ENCODE measurements at regions not wholly inside any gene's neighbourhood (a gene's known extent, or its start where the extent isn't known, plus 50 kb on each side); places are given as distances from the start of the nearest gene placed in this dataset.

GRCh38 chr9:79813258-79813638, 241.5 kb downstream of the TLE4 start:
- no peaks in the 10 kb centered on the region for H4K20me1 ChIP-seq (replicated peaks; ENCODE audit: control insufficient read depth, extremely low read depth, insufficient read depth, low read length)
- ChIA-PET POLR2A (no interaction called here), CTCF (interaction anchor here (0.7 to 1.0 kb wide), 2 partner anchors 8 to 13 kb away, joined by 3 to 4 read pairs; no protein-coding TSS in a partner anchor)
- no peaks in the 10 kb centered on the region for H3K9me1 ChIP-seq (replicated peaks; ENCODE audit: control insufficient read depth, extremely low read depth, insufficient read depth, low read length)
- H3K4me1 ChIP-seq (ENCODE audit: control insufficient read depth, extremely low read depth, insufficient read depth, low read length): peaks cover 23% of the 10 kb centered on the region
- dilution Hi-C loops (cut with MboI; ENCODE audit: extremely low pct_ligation_motif_present, low sequenced_read_pairs) (no loop called here), intact Hi-C loops (cut with micrococcal nuclease) (no loop called here)
- DNase-seq (ENCODE audit: low read depth, low spot score): no peak
- H3K4me2 ChIP-seq (ENCODE audit: insufficient read depth, low read length): no peak overlapping the region
- no peak overlapping the region for H3K27ac ChIP-seq (ENCODE audit: insufficient read depth, low read depth, low read length)
- H2AFZ ChIP-seq (ENCODE audit: low read depth, low read length): no peak overlapping the region
- FAIRE-seq: no peak
- TF ChIP-seq POLR2A (IDR thresholded peaks at IDR 0.05; ENCODE audit: low read depth, low read length) (no peak), MAX (IDR thresholded peaks at IDR 0.05; ENCODE audit: insufficient read depth, insufficient read length) (no peak), CTCF (IDR thresholded peaks at IDR 0.05; ENCODE audit: extremely low read depth in 1 of 2, insufficient read depth in 1 of 2, low read depth in 1 of 2, low read length in 2 of 2) (no peak)
- H3K36me3 ChIP-seq (ENCODE audit: control insufficient read depth in 2 of 2, extremely low read depth in 1 of 2, insufficient read depth in 2 of 2, low read length in 2 of 2): no peaks in the 10 kb centered on the region
- no peak overlapping the region for H3K9ac ChIP-seq (replicated peaks; ENCODE audit: extremely low read depth, insufficient read depth, low read length)
- peaks cover 0 to 2% of the 10 kb centered on the region in 2 experiments for H3K27me3 ChIP-seq (ENCODE audit: control insufficient read depth in 2 of 2, insufficient read depth in 2 of 2, low read length in 2 of 2)
- H3K4me3 ChIP-seq (replicated peaks in 1 of 3; ENCODE audit: insufficient read depth in 1 of 3, low read depth in 1 of 3, low read length in 3 of 3): no peak overlapping the region
- no peaks in the 10 kb centered on the region for H3K79me2 ChIP-seq (ENCODE audit: control insufficient read depth, insufficient read depth, low read length)
- no peaks in the 10 kb centered on the region for H3K9me3 ChIP-seq (replicated peaks; ENCODE audit: control insufficient read depth, insufficient read depth, low read length)
- BruUV-seq (replicated peaks): no TSS peak

GRCh38 chr9:79812507-79813257, 240.9 kb downstream of the TLE4 start:
- no TSS peak for BruUV-seq (replicated peaks)
- CTCF ChIA-PET: interaction anchor here (1.0 kb wide), 2 partner anchors 8 to 11 kb away, joined by 4 to 6 read pairs; no protein-coding TSS in a partner anchor
- FAIRE-seq: no peak
- Histone ChIP-seq H2AFZ (ENCODE audit: low read depth, low read length) (no peak overlapping the region), H3K4me3 (replicated peaks in 1 of 3; ENCODE audit: insufficient read depth in 1 of 3, low read depth in 1 of 3, low read length in 3 of 3) (no peak overlapping the region), H4K20me1 (replicated peaks; ENCODE audit: control insufficient read depth, extremely low read depth, insufficient read depth, low read length) (no peaks in the 10 kb centered on the region), H3K4me2 (ENCODE audit: insufficient read depth, low read length) (peak overlapping the region; percentile 49), H3K36me3 (ENCODE audit: control insufficient read depth in 2 of 2, extremely low read depth in 1 of 2, insufficient read depth in 2 of 2, low read length in 2 of 2) (no peaks in the 10 kb centered on the region), H3K4me1 (ENCODE audit: control insufficient read depth, extremely low read depth, insufficient read depth, low read length) (peaks cover 23% of the 10 kb centered on the region), H3K27me3 (ENCODE audit: control insufficient read depth in 2 of 2, insufficient read depth in 2 of 2, low read length in 2 of 2) (peaks cover 0 to 2% of the 10 kb centered on the region in 2 experiments), H3K9ac (replicated peaks; ENCODE audit: extremely low read depth, insufficient read depth, low read length) (no peak overlapping the region), H3K27ac (ENCODE audit: insufficient read depth, low read depth, low read length) (no peak overlapping the region), H3K79me2 (ENCODE audit: control insufficient read depth, insufficient read depth, low read length) (no peaks in the 10 kb centered on the region), H3K9me3 (replicated peaks; ENCODE audit: control insufficient read depth, insufficient read depth, low read length) (no peaks in the 10 kb centered on the region), H3K9me1 (replicated peaks; ENCODE audit: control insufficient read depth, extremely low read depth, insufficient read depth, low read length) (no peaks in the 10 kb centered on the region)
- no peak for DNase-seq (ENCODE audit: low read depth, low spot score)
- POLR2A ChIA-PET: interaction anchor here (0.7 kb wide), 1 partner anchor 192 kb away, joined by 5 read pairs; no protein-coding TSS in a partner anchor
- TF ChIP-seq GATA2 (IDR thresholded peaks at IDR 0.05; ENCODE audit: insufficient read depth, insufficient read length, low read depth, low read length) (no peak), FOS (IDR thresholded peaks at IDR 0.05; ENCODE audit: borderline replicate concordance, insufficient read depth, low read length) (no peak), POLR2AphosphoS5 (IDR thresholded peaks at IDR 0.05; ENCODE audit: insufficient read depth, low read depth, low read length) (no peak), MYC (IDR thresholded peaks at IDR 0.05; ENCODE audit: low read depth, low read length) (no peak), CTCF (IDR thresholded peaks at IDR 0.05; ENCODE audit: extremely low read depth in 1 of 2, insufficient read depth in 1 of 2, low read depth in 1 of 2, low read length in 2 of 2) (no peak)
- dilution Hi-C loops (cut with MboI; ENCODE audit: extremely low pct_ligation_motif_present, low sequenced_read_pairs) (no loop called here), intact Hi-C loops (cut with micrococcal nuclease) (no loop called here)
